GM21786 (cell line): ENCODE measurements at regions not wholly inside any gene's neighbourhood (a gene's known extent, or its start where the extent isn't known, plus 50 kb on each side); places are given as distances from the start of the nearest gene placed in this dataset.
"Not testable (repeated sequence)": the region's sequence is repeated elsewhere in the genome, so short reads cannot be mapped to it uniquely, and the experiment has no call there.

Experiments
- ATAC-seq: cut with Tn5 transposase; IDR thresholded peaks from one replicate; pipeline ENCODE4 v1.9.1; 2021; ENCODE audit not compliant: unreplicated experiment

DNA sequence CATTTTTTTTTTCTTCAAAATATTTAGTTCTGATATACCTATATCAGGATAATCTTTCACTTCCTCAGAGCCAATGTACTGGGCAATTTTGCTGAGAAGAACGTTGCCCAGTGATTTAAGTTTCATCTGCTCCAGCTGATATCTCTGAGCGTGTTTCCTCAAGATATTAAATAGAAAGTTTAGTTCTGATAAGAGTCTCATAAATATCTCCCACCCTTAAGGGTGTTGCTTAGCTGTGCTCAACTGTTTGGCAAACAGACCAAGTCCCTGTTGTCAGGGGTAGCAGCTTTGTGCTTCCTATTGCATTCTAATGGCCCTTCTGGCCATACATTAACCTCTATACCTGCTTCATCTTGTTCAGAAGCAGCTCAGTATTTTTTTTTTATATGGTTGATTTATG, 84.7 kb upstream of the GPR141 start:
- ATAC-seq = no peak

DNA sequence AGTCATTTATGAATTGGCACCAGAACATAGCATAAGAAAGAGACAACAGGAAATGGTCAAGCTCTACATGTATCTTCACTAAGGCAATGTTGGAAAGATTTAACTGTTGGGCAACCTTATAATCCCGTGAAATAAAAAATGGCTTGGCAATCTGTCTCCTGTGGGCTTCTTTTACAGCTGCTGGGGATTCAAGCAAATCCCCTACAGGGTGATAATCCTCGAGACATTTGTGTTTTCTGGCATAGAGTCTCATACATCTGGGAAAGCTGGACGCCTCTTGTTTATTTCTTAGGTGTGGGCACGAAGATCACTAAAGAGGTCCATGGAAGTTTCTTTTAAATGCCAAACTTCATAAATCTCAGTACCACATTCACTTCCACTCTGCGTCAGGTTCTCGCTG, 82.2 kb upstream of the GPR141 start:
- ATAC-seq = no peak

DNA sequence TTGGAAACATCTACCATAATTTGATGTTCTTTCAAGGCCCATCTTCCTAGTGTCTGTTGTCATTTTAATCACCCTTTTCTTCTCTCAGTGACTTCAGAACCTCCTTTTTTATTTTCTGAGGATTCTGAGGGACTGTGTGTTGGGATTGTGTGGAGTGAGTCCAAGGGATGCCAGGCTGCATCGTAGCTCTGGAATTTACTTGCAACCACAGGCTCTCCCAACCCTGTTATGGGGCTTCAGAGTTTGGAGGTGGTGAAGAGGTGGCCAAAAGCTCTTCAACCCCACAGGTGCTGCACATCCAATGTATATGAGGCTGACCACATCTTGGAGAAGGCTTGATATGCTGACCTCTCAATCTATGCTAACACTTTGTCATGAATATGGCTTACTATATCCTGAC, 79.5 kb upstream of the GPR141 start:
- no peak for ATAC-seq

GRCh38 chr7:37617406-37617805, 66.2 kb upstream of the GPR141 start:
- not testable (repeated sequence) for ATAC-seq

- ATAC-seq = no peak
Observed at GRCh38 chr7:37633048-37633447, 50.5 kb upstream of the GPR141 start.
